HG03439 (cell line): ENCODE measurements at regions not wholly inside any gene's neighbourhood (a gene's known extent, or its start where the extent isn't known, plus 50 kb on each side); places are given as distances from the start of the nearest gene placed in this dataset.

Source experiments
- ATAC-seq: cut with Tn5 transposase; IDR thresholded peaks from one replicate; pipeline ENCODE4 v1.9.1; 2021; ENCODE audit warnings: mild to moderate bottlenecking, moderate library complexity; ENCODE audit not compliant: unreplicated experiment

DNA sequence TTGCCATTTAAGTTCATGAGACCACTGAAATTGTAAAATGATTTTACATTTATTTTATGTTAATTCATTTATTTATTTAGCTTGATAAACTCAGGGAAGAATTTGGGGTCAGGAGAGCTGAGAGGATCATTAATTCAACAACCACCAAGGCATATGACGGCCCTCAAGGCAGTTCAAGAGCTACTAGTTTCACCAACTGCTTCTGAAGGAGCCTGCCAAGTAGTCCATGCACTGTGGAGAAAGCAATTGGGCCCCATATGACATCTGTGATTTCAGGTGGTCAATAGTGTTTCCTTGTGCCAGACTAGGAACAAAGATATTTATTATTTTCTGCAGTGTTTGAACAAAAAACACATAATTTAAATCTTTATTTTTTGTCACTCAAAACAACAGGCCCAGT is 236.4 kb downstream of the CASP12 start:
- ATAC-seq = no peak

GRCh38 chr11:104661471-104661870 is 236.8 kb downstream of the CASP12 start:
- ATAC-seq = no peak

GRCh38 chr11:104658177-104658576 is 240.1 kb downstream of the CASP12 start:
- no peak for ATAC-seq

- no peak for ATAC-seq
These were observed 241.2 kb downstream of the CASP12 start for GRCh38 chr11:104657083-104657482.

GRCh38 chr11:104655066-104655465 is 243.2 kb downstream of the CASP12 start:
- ATAC-seq = no peak

DNA sequence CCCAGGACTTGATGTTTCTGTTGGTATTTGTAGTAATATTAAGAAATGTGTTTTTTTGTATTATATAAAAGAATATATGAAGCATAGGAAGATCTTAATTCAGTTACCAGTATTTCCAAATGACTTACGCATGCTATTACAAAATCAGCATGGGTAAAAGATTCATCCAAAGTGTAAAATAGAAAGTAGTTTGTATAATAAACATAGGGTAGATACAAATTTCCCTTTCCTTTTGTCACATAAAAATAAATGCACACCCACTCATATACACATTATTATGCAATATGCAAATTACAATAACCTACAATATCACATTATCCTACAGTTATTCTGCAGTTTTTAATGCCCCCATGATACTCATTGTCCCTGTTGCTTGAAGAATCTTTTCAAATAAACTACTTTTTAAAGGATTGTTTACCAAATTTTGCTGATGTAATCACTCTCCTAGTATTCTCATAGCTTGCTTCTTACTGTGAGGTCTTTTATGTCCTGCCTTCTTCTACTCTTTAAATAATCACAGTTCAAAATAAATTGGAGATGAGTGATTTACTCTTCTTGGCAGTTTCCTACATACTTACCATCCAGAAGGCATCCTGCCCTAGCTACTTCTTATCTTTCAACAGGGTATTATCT is 244.0 kb downstream of the CASP12 start:
- ATAC-seq = no peak

GRCh38 chr11:104653407-104653806 is 244.9 kb downstream of the CASP12 start:
- no peak for ATAC-seq

- no peak for ATAC-seq
These were observed 245.3 kb downstream of the CASP12 start for GRCh38 chr11:104652996-104653395.

- ATAC-seq = no peak
These were observed 248.0 kb downstream of the CASP12 start for GRCh38 chr11:104650234-104650633.

- no peak for ATAC-seq
These were observed 249.3 kb downstream of the CASP12 start for GRCh38 chr11:104649002-104649401.

DNA sequence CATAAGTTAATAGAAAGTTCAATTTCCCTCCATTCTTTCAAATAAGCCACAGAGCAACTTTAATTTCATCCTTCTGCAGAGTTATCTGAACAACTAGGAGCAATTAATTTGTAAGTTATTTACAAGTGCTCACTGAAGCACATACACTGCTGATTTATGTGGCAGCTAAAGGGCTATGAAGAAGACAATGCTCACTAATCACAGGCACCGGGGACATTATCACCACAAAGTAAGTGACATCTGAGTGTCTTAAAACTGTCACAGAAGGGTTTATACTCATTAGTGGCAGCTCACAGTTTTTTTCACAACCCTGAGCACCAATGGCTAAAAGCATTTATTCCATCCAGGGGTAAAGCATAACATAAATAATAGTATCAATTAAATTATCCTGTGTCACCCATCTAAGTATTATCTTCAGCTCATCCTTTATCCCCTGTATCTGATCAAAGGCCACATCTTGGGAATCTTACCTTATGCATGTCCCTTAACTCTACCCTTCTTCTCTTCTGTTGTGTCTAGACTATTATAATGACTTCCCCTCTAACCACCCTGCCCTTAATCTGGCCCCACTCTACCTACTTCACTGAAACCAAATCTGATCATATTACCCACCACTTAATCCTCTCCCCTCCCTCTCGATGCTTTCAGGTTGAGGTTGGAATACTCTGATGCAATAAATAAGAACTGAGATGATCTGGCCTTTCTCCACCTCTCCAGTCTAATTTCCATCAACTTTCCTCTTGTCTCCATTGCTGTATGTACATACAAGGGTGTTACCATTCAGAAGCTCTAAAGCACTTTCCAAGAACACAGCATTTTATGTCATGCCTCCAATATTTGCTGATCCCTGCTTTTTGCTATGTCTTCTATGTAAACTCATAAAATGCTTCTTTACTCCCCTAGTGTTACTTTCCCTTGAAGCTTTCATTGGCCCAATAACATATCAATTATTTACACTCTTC is 252.7 kb downstream of the CASP12 start:
- ATAC-seq = no peak

- no peak for ATAC-seq
These were observed 260.5 kb downstream of the CASP12 start for GRCh38 chr11:104637662-104638170.

GRCh38 chr11:104633226-104633625 is 265.0 kb downstream of the CASP12 start:
- ATAC-seq = no peak

DNA sequence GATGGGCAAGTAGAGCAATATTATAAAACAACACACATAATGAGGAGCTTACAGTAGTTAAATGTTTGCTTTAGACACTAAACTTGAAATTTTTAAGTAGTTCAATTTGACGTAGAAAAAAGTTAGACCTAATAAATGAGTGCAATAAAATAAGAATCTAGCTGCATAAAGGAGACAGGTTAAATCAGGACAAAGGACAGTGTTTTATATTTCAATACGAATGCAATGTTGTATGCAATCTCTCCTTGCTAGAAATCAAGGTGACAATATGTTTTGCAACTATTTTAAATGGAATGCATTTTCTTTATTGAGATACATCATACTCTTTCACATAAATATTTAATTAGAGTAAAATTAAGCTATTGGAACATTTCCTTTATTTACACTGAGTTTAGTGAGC is 267.9 kb downstream of the CASP12 start:
- no peak for ATAC-seq

DNA sequence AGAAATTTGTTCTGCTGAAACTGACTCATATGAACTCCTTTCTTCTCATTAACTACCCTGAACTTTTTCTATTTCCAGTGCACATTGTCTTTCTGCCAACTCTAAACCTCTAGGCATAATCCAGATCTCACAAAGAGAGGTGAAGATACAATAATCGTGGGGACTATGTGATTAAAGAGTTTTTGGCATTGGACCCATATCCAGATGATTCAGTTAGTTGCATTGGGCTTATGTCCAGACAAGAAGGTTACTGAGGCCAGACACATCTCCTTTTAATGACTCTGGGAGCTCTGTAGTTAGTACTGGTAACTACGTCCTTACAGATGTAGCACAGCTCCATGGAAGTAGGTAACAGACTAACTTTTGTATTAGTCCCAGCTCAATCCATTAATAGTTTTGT is 273.0 kb downstream of the CASP12 start:
- no peak for ATAC-seq

DNA sequence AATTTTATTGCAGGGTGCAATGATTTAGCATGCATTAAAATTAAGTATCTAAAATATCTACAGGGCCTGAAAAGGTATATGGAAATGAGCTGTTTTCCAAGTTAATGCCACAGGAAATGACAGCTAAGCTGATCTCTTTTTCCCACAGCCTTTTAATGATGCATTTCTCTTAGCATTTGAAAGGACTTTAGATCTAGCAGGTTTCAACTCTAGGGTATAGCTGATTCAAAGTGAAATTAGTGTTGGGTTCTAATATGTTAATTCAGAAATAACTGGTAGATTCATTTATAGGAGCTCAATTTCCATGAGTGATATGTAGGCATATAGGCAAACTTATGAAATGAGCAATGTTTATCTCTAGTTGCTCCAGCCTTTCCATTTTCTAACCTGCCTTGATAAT is 274.2 kb downstream of the CASP12 start:
- ATAC-seq = no peak

DNA sequence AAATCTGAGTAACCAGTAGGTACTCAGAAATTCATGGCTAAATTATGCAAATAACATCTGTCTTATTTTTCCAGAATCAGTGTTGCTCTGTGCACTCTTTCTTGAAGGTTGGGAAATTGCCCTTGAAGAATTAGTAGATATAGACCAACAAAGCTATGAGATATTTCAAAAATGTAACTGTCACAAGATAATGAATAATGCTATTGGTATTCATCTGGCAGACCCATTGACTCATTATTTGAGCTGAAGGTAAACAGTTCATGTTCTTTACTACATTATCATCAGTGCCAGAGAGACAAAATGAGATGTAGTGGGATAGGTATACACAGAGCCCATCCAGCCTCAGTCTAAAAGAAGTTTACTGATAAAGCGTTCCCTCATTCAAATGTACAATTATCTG is 274.7 kb downstream of the CASP12 start:
- no peak for ATAC-seq

GRCh38 chr11:104620991-104621390 is 277.3 kb downstream of the CASP12 start:
- no peak for ATAC-seq

DNA sequence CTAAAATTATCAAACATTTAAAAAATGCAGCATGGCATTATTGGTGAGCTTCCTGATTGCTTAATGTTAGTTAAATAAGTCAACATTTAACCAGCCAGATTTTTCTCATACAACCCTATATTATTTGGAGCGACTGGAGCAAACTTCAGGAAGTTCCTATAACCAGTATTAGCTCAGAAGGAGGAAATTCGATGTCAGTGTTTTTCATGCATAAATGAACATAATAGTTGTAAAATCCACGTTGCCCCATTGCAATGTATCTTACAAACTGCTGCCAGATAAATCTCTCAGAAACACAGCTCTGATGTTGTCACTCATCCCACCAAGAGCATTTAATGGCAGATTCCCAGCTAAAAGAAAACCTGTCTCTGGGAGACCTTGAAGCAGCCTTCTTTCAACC is 278.5 kb downstream of the CASP12 start:
- no peak for ATAC-seq

GRCh38 chr11:104618954-104619353 is 279.3 kb downstream of the CASP12 start:
- no peak for ATAC-seq

DNA sequence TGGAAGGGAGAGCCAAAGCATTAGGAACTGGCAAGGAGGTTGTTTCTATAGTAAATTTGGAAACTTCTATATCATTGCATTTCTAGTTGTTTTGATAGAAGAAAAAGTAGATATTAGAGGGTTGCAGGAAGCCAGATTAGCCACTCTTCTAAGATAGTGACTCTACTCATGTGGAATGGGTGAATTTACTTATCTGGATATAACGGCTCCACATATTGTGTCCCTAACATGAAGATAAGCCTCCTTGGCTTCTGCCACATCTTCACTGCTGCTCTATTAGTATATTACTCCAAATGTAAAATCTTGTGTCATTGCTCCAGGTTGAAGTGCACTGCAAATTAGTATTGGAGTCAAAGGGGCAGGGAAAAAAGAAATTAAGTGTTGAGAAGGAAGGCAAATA is 283.3 kb downstream of the CASP12 start:
- no peak for ATAC-seq

DNA sequence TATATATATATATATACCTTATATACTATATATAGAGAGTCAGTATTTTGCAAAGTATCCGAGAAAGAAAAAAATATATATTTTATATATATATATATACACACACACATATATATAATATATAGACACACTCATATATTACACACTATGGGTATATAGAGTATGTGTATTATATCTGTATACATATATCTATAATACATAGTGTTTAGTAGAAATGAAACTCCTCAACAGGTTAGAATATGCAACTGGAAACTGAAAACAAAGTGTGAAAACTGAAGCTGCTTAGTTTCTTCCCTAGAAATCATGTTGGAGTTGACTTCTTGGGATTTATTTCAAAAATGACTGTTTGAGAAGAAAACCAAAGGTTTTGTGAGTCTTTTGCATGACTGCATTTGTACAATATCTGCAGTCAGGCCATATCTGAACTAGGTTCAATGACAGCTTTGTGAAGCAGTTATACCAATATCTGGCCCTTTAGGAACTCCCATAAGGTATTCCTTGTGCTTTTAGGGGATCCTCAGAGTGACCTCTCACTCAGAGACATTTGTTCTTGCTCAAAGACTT is 284.1 kb downstream of the CASP12 start:
- no peak for ATAC-seq
